Liver (tissue), 8 donors: ENCODE measurements at regions not wholly inside any gene's neighbourhood (a gene's known extent, or its start where the extent isn't known, plus 50 kb on each side); places are given as distances from the start of the nearest gene placed in this dataset.
"Not testable (repeated sequence)": the region's sequence is repeated elsewhere in the genome, so short reads cannot be mapped to it uniquely, and the experiment has no call there.

Experiments used
- DNase-seq: peaks from one replicate; pipeline ENCODE4 v3.0.0-alpha.2; 2017; ENCODE audit warnings: low spot score
- H3K27ac ChIP-seq, 2 donors: one replicate each; pipeline ENCODE4 v1.7.0; 2013; ENCODE audit warnings: inconsistent platforms in 2 of 2, low read length in 2 of 2, control low read depth in 1 of 2, low read depth in 1 of 2, mild to moderate bottlenecking in 1 of 2
- H3K27me3 ChIP-seq, 4 donors: one replicate each; pipeline versions ENCODE4 v1.6.1 to v1.7.0; 2013; ENCODE audit warnings: low read length in 3 of 4, inconsistent platforms in 1 of 4, mild to moderate bottlenecking in 1 of 4, moderate library complexity in 1 of 4; ENCODE audit not compliant: control insufficient read depth in 4 of 4, insufficient read depth in 4 of 4
- H3K36me3 ChIP-seq, 4 donors: one replicate each; pipeline versions ENCODE4 v1.6.1 to v1.7.0; 2013; ENCODE audit warnings: low read length in 3 of 4, mild to moderate bottlenecking in 3 of 4, low read depth in 1 of 4, moderate library complexity in 1 of 4; ENCODE audit not compliant: control insufficient read depth in 4 of 4, insufficient read depth in 3 of 4
- H3K4me1 ChIP-seq, 4 donors: one replicate each; pipeline versions ENCODE4 v1.6.1 to v1.7.0; 2013; ENCODE audit warnings: low read length in 3 of 4, mild to moderate bottlenecking in 3 of 4, moderate library complexity in 1 of 4; ENCODE audit not compliant: control insufficient read depth in 4 of 4, insufficient read depth in 4 of 4
- H3K4me3 ChIP-seq, 3 donors: one replicate each; pipeline versions ENCODE4 v1.6.1 to v1.7.0; 2013; ENCODE audit warnings: low read length in 3 of 3, control low read depth in 1 of 3, low read depth in 1 of 3, mild to moderate bottlenecking in 1 of 3
- H3K9ac ChIP-seq, 2 donors: one replicate each; pipeline ENCODE4 v1.7.0; 2013; ENCODE audit warnings: low read length in 2 of 2, mild to moderate bottlenecking in 2 of 2, moderate library complexity in 2 of 2, control low read depth in 1 of 2, low read depth in 1 of 2
- H3K9me3 ChIP-seq, 4 donors: one replicate each; pipeline versions ENCODE4 v1.6.1 to v1.7.0; 2013; ENCODE audit warnings: low read length in 3 of 4; ENCODE audit not compliant: control insufficient read depth in 4 of 4
- EGR1 ChIP-seq, 2 donors: IDR thresholded peaks; 2 replicates each; pipeline ENCODE4 v1.6.1; 2016 to 2018; ENCODE audit warnings: antibody characterized with exemption in 2 of 2, low read depth in 2 of 2
- HNF4A ChIP-seq, 2 donors: conservative IDR thresholded peaks; 2 replicates each; pipeline ENCODE4 v1.6.1; 2016; ENCODE audit warnings: antibody characterized with exemption in 2 of 2, mild to moderate bottlenecking in 2 of 2
- HNF4G ChIP-seq: IDR thresholded peaks from 2 replicates; pipeline ENCODE4 v1.6.1; 2016; ENCODE audit warnings: antibody characterized with exemption
- JUND ChIP-seq, 2 donors: IDR thresholded peaks; 2 replicates each; pipeline ENCODE4 v1.6.1; 2016; ENCODE audit warnings: antibody characterized with exemption in 2 of 2
- NR2F2 ChIP-seq: IDR thresholded peaks from 2 replicates; pipeline ENCODE4 v1.6.1; 2016; ENCODE audit warnings: antibody characterized with exemption
- RXRA ChIP-seq, 2 donors: IDR thresholded peaks; 2 replicates each; pipeline ENCODE4 v1.6.1; 2017 to 2018; ENCODE audit warnings: antibody characterized with exemption in 2 of 2, mild to moderate bottlenecking in 1 of 2
- SP1 ChIP-seq: IDR thresholded peaks from 2 replicates; pipeline ENCODE4 v1.6.1; 2018; ENCODE audit warnings: antibody characterized with exemption, mild to moderate bottlenecking
- TAF1 ChIP-seq: conservative IDR thresholded peaks from 2 replicates; pipeline ENCODE4 v1.6.1; 2016; ENCODE audit warnings: antibody characterized with exemption, mild to moderate bottlenecking
- YY1 ChIP-seq: IDR thresholded peaks from 2 replicates; pipeline ENCODE4 v1.6.1; 2016; ENCODE audit warnings: antibody characterized with exemption, mild to moderate bottlenecking
- WGBS: extraction: QIAGEN DNeasy Blood & Tissue Kit; methylation state at CpG from one replicate; pipeline ENCODE4 v1.1.7; 2013; 5-methylcytosine and 5-hydroxymethylcytosine counted together
- TF ChIP-seq, protein P1 (sequence below): IDR thresholded peaks from 2 replicates; pipeline ENCODE4 v1.6.1; 2016; ENCODE audit warnings: antibody characterized with exemption
- TF ChIP-seq, protein P2 (sequence below): fragments of 150-350 bp; IDR thresholded peaks from 2 replicates; pipeline ENCODE4 v1.5.1; 2017; ENCODE audit warnings: improper control_type of control experiment, low read depth, low read length; ENCODE audit not compliant: missing input control
- TF ChIP-seq, protein P3 (sequence below): IDR thresholded peaks from 2 replicates; pipeline ENCODE4 v1.6.1; 2016; ENCODE audit warnings: antibody characterized with exemption, mild to moderate bottlenecking
- TF ChIP-seq, protein P4 (sequence below): IDR thresholded peaks from 2 replicates; pipeline ENCODE4 v1.6.1; 2016; ENCODE audit warnings: antibody characterized with exemption
- TF ChIP-seq, protein P5 (sequence below): IDR thresholded peaks from 2 replicates; pipeline ENCODE4 v1.6.1; 2016; ENCODE audit warnings: antibody characterized with exemption
- donor health status: healthy.
- donor health status: healthy.
- donor health status: healthy.
- donor health status: healthy.
- donor health status: healthy.

DNA sequence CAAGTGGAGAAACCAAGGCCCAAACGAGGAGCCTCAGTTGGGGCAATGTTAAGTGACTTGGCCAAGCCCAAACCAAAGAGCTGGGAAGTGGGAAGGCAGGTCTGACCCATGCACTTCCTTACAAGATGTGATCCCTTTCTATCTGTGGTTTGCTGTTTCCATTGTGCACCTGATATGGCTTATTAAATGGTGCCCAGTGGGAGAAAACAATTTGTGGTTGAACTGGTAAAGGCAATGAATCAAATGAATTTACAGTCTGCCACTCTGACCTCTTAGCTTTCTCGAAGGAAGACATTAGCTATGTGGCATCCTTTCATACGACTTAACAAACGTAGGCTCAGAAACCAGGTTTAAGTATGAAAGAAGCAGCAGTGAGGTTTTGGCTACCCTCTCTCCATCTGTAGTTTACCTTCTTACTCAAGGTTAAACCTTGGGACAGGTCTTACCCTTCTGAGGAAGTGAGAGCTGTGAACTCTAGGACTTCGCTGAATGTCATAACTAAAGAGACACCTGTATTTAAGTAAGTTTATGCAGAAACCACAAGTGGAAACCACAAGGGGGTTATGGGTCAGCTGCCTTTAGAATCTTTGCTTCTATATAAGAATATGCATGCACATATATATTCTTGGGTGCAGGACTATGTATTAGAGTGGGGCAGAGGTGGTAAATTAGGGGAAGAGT, 100.5 kb upstream of the SPATA31D4 start:
- H3K4me3 ChIP-seq, result no peak overlapping the region
- no peak overlapping the region for H3K9ac ChIP-seq
- no peak overlapping the region for H3K27ac ChIP-seq
- no peak for TF ChIP-seq YY1
- H3K4me1 ChIP-seq, result peaks cover 0 to 8% (median 6%) of the 10 kb centered on the region in 4 donors
- 87% methylated on average over 5 of the region's 5 CpGs for WGBS
- H3K36me3 ChIP-seq, result no peaks in the 10 kb centered on the region
- H3K27me3 ChIP-seq, result no peaks in the 10 kb centered on the region
- DNase-seq, result no peak
- H3K9me3 ChIP-seq, result no peaks in the 10 kb centered on the region

DNA sequence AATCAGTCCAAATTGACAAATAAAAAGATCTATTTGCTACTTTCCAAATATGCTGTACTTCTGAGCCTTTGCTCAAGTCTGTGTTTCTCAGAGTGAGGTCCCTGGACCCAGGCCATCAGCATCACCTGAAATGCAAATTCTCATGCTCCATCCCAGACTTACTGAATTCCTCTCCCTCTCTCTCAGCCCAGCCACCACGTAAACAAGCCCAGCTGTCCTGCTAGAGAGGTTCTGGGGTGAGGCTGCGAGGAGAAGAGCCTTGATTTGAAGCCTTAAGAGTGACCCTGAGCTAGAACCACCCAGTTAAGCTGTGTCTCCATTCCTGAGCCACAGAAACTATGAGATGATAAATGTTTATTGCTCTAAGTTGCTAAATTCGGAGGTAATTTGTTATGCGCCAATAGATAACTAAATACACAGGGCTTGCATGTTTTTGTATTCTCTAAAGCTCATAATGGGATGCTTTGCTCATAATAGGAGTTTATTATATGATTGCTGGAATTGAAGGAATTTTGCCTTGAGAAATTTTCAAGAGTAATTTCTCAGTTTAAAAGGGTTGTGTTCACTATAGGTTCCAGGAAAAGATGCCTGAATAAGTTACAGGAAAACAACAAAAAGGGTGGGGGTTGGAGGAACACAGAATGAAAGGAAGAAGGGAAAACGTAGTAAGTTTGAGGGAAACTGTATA, 98.9 kb upstream of the SPATA31D4 start:
- Histone ChIP-seq H3K27me3 (no peaks in the 10 kb centered on the region), H3K4me1 (peaks cover 0 to 8% (median 5%) of the 10 kb centered on the region in 4 donors), H3K9ac (no peak overlapping the region), H3K9me3 (no peaks in the 10 kb centered on the region), H3K27ac (no peak overlapping the region), H3K4me3 (no peak overlapping the region), H3K36me3 (no peaks in the 10 kb centered on the region)
- TF ChIP-seq, protein P1, sequence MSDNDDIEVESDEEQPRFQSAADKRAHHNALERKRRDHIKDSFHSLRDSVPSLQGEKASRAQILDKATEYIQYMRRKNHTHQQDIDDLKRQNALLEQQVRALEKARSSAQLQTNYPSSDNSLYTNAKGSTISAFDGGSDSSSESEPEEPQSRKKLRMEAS, result no peak
- TF ChIP-seq HNF4G (no peak), TAF1 (no peak), SP1 (no peak), JUND (IDR thresholded peaks at IDR 0.05) (no peak), YY1 (no peak), RXRA (IDR thresholded peaks at IDR 0.05) (no peak), NR2F2 (no peak), EGR1 (IDR thresholded peaks at IDR 0.05; ENCODE audit: low read depth in 2 of 2) (no peak), HNF4A (conservative IDR thresholded peaks at IDR 0.05) (no peak)
- TF ChIP-seq, protein P2, sequence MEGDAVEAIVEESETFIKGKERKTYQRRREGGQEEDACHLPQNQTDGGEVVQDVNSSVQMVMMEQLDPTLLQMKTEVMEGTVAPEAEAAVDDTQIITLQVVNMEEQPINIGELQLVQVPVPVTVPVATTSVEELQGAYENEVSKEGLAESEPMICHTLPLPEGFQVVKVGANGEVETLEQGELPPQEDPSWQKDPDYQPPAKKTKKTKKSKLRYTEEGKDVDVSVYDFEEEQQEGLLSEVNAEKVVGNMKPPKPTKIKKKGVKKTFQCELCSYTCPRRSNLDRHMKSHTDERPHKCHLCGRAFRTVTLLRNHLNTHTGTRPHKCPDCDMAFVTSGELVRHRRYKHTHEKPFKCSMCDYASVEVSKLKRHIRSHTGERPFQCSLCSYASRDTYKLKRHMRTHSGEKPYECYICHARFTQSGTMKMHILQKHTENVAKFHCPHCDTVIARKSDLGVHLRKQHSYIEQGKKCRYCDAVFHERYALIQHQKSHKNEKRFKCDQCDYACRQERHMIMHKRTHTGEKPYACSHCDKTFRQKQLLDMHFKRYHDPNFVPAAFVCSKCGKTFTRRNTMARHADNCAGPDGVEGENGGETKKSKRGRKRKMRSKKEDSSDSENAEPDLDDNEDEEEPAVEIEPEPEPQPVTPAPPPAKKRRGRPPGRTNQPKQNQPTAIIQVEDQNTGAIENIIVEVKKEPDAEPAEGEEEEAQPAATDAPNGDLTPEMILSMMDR, result no peak
- TF ChIP-seq, protein P3, sequence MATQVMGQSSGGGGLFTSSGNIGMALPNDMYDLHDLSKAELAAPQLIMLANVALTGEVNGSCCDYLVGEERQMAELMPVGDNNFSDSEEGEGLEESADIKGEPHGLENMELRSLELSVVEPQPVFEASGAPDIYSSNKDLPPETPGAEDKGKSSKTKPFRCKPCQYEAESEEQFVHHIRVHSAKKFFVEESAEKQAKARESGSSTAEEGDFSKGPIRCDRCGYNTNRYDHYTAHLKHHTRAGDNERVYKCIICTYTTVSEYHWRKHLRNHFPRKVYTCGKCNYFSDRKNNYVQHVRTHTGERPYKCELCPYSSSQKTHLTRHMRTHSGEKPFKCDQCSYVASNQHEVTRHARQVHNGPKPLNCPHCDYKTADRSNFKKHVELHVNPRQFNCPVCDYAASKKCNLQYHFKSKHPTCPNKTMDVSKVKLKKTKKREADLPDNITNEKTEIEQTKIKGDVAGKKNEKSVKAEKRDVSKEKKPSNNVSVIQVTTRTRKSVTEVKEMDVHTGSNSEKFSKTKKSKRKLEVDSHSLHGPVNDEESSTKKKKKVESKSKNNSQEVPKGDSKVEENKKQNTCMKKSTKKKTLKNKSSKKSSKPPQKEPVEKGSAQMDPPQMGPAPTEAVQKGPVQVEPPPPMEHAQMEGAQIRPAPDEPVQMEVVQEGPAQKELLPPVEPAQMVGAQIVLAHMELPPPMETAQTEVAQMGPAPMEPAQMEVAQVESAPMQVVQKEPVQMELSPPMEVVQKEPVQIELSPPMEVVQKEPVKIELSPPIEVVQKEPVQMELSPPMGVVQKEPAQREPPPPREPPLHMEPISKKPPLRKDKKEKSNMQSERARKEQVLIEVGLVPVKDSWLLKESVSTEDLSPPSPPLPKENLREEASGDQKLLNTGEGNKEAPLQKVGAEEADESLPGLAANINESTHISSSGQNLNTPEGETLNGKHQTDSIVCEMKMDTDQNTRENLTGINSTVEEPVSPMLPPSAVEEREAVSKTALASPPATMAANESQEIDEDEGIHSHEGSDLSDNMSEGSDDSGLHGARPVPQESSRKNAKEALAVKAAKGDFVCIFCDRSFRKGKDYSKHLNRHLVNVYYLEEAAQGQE, result no peak
- TF ChIP-seq, protein P4, sequence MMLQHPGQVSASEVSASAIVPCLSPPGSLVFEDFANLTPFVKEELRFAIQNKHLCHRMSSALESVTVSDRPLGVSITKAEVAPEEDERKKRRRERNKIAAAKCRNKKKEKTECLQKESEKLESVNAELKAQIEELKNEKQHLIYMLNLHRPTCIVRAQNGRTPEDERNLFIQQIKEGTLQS, result no peak
- TF ChIP-seq, protein P5, sequence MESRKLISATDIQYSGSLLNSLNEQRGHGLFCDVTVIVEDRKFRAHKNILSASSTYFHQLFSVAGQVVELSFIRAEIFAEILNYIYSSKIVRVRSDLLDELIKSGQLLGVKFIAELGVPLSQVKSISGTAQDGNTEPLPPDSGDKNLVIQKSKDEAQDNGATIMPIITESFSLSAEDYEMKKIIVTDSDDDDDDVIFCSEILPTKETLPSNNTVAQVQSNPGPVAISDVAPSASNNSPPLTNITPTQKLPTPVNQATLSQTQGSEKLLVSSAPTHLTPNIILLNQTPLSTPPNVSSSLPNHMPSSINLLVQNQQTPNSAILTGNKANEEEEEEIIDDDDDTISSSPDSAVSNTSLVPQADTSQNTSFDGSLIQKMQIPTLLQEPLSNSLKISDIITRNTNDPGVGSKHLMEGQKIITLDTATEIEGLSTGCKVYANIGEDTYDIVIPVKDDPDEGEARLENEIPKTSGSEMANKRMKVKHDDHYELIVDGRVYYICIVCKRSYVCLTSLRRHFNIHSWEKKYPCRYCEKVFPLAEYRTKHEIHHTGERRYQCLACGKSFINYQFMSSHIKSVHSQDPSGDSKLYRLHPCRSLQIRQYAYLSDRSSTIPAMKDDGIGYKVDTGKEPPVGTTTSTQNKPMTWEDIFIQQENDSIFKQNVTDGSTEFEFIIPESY, result no peak
- DNase-seq, result no peak
- 71% methylated on average over 5 of the region's 5 CpGs for WGBS

DNA sequence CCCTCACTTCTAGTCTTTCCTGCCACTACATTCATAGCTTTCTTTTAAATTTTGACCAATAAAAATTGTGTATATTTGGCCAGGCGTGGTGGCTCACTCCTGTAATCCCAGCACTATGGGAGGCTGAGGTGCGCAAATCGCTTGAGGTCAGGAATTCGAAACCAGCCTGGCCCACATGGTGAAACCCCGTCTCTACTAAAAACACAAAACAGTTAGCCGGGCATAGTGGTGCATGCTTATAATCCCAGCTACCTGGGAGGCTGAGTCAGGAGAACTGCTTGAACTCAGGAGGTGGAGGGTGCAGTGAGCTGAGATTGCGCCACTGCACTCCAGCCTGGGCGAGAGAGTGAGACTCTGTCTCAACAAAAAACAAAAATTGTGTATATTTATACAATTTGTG, 97.8 kb upstream of the SPATA31D4 start:
- not testable (repeated sequence) for DNase-seq
- 96% methylated on average over 8 of the region's 8 CpGs for WGBS

More for the DNA sequence above, 97.8 kb upstream of the SPATA31D4 start:
- H3K27me3 ChIP-seq, H3K9ac ChIP-seq, H3K4me1 ChIP-seq, H3K9me3 ChIP-seq, H3K36me3 ChIP-seq, H3K4me3 ChIP-seq, H3K27ac ChIP-seq: not testable (repeated sequence)
